SK-N-SH treated with all-trans-retinoic acid at 6 μM for 48 hours (cell line): ENCODE measurements at regions not wholly inside any gene's neighbourhood (a gene's known extent, or its start where the extent isn't known, plus 50 kb on each side); places are given as distances from the start of the nearest gene placed in this dataset.

Experiments used
- ATAC-seq: fragments of 200-7000 bp; cut with Tn5 transposase; 3 replicates; pipeline ENCODE4 v1.9.1; 2020; ENCODE audit warnings: mild to moderate bottlenecking, moderate library complexity
- ARNTL ChIP-seq: fragments of 450-650 bp; formaldehyde crosslinking; IDR thresholded peaks from 2 replicates; pipeline ENCODE4 v1.5.0; 2020; ENCODE audit warnings: low read depth, mild to moderate bottlenecking, moderate library complexity, borderline replicate concordance
- BACH2 ChIP-seq: fragments of 250-450 bp; sonication (Bioruptor Pico); IDR thresholded peaks from 2 replicates; pipeline ENCODE4 v1.9.0; 2021; ENCODE audit warnings: mild to moderate bottlenecking, borderline replicate concordance
- CREB5 ChIP-seq: fragments of 250-450 bp; sonication (Bioruptor Pico); IDR thresholded peaks from 2 replicates; pipeline ENCODE4 v1.5.1; 2020; ENCODE audit warnings: low read depth, mild to moderate bottlenecking, moderate library complexity
- CSDC2 ChIP-seq: fragments of 250-450 bp; sonication (Bioruptor Pico); IDR thresholded peaks from 2 replicates; pipeline ENCODE4 v1.5.0; 2020; ENCODE audit warnings: mild to moderate bottlenecking, moderate library complexity
- GLIS3 ChIP-seq: fragments of 250-450 bp; sonication (Bioruptor Pico); IDR thresholded peaks from 2 replicates; pipeline ENCODE4 v1.5.0; 2020; ENCODE audit warnings: mild to moderate bottlenecking, moderate library complexity
- OSR1 ChIP-seq: fragments of 250-450 bp; sonication (Bioruptor Pico); IDR thresholded peaks from 2 replicates; pipeline ENCODE4 v1.8.0; 2022; ENCODE audit warnings: moderate library complexity, mild to moderate bottlenecking, inconsistent platforms
- PPARA ChIP-seq: fragments of 250-450 bp; sonication (Bioruptor Pico); IDR thresholded peaks from 2 replicates; pipeline ENCODE4 v1.5.0; 2020; ENCODE audit warnings: mild to moderate bottlenecking, borderline replicate concordance
- RARB ChIP-seq: fragments of 250-450 bp; sonication (Bioruptor Pico); IDR thresholded peaks from 2 replicates; pipeline ENCODE4 v1.8.0; 2021; ENCODE audit warnings: mild to moderate bottlenecking, moderate library complexity
- SNAI2 ChIP-seq: fragments of 250-450 bp; sonication (Bioruptor Pico); IDR thresholded peaks from 2 replicates; pipeline ENCODE4 v1.5.0; 2020; ENCODE audit warnings: mild to moderate bottlenecking, moderate library complexity
- TCF4 ChIP-seq: fragments of 250-450 bp; sonication (Bioruptor Pico); IDR thresholded peaks from 2 replicates; pipeline ENCODE4 v1.8.0; 2021; ENCODE audit warnings: mild to moderate bottlenecking, moderate library complexity, borderline replicate concordance
- TOX ChIP-seq: fragments of 250-450 bp; sonication (Bioruptor Pico); IDR thresholded peaks from 2 replicates; pipeline ENCODE4 v1.8.0; 2021; ENCODE audit warnings: mild to moderate bottlenecking, moderate library complexity, borderline replicate concordance
- TSHZ2 ChIP-seq: fragments of 250-450 bp; sonication (Bioruptor Pico); IDR thresholded peaks from 2 replicates; pipeline ENCODE4 v1.5.0; 2020; ENCODE audit warnings: mild to moderate bottlenecking, moderate library complexity
- ZC3H10 ChIP-seq: fragments of 250-450 bp; sonication (Bioruptor Pico); IDR thresholded peaks from 2 replicates; pipeline ENCODE4 v1.5.1; 2021; ENCODE audit warnings: mild to moderate bottlenecking, moderate library complexity
- ZFP3 ChIP-seq: fragments of 250-450 bp; sonication (Bioruptor Pico); IDR thresholded peaks from 2 replicates; pipeline ENCODE4 v1.5.0; 2020; ENCODE audit warnings: mild to moderate bottlenecking, moderate library complexity
- ZFP30 ChIP-seq: fragments of 450-650 bp; formaldehyde crosslinking; IDR thresholded peaks from 2 replicates; pipeline ENCODE4 v1.5.0; 2022; ENCODE audit warnings: mild to moderate bottlenecking, moderate library complexity
- ZNF565 ChIP-seq: fragments of 450-650 bp; formaldehyde crosslinking; conservative IDR thresholded peaks from 2 replicates; pipeline ENCODE4 v1.5.0; 2020; ENCODE audit warnings: low read depth, mild to moderate bottlenecking, moderate library complexity
- ZNF8 ChIP-seq: fragments of 450-650 bp; formaldehyde crosslinking; IDR thresholded peaks from 2 replicates; pipeline ENCODE4 v1.5.0; 2020; ENCODE audit warnings: mild to moderate bottlenecking, moderate library complexity
- TF ChIP-seq, protein P1 (sequence below): fragments of 250-450 bp; sonication (Bioruptor Pico); IDR thresholded peaks from 2 replicates; pipeline ENCODE4 v1.5.1; 2021; ENCODE audit warnings: mild to moderate bottlenecking, moderate library complexity
- TF ChIP-seq, protein P2 (sequence below): fragments of 250-450 bp; sonication (Bioruptor Pico); IDR thresholded peaks from 2 replicates; pipeline ENCODE4 v1.8.0; 2020; ENCODE audit warnings: mild to moderate bottlenecking, moderate library complexity, borderline replicate concordance

- TF ChIP-seq BACH2 (CRISPR knock-in tag), result no peak
- no peak for TF ChIP-seq CREB5 (CRISPR knock-in tag)
- TF ChIP-seq ARNTL (CRISPR knock-in tag), result no peak
- TF ChIP-seq SNAI2, result no peak
- no peak for TF ChIP-seq RARB (CRISPR knock-in tag)
- TF ChIP-seq TOX (CRISPR knock-in tag), result no peak
- TF ChIP-seq ZC3H10, result no peak
- TF ChIP-seq TCF4 (CRISPR knock-in tag), result no peak
- no peak for TF ChIP-seq ZFP30 (CRISPR knock-in tag)
- no peak for TF ChIP-seq PPARA (CRISPR knock-in tag)
- TF ChIP-seq TSHZ2 (CRISPR knock-in tag), result no peak
- TF ChIP-seq ZFP3 (CRISPR knock-in tag), result no peak
- TF ChIP-seq, protein P1, sequence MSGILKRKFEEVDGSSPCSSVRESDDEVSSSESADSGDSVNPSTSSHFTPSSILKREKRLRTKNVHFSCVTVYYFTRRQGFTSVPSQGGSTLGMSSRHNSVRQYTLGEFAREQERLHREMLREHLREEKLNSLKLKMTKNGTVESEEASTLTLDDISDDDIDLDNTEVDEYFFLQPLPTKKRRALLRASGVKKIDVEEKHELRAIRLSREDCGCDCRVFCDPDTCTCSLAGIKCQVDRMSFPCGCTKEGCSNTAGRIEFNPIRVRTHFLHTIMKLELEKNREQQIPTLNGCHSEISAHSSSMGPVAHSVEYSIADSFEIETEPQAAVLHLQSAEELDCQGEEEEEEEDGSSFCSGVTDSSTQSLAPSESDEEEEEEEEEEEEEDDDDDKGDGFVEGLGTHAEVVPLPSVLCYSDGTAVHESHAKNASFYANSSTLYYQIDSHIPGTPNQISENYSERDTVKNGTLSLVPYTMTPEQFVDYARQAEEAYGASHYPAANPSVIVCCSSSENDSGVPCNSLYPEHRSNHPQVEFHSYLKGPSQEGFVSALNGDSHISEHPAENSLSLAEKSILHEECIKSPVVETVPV (CRISPR knock-in tag), result no peak
- TF ChIP-seq, protein P2, sequence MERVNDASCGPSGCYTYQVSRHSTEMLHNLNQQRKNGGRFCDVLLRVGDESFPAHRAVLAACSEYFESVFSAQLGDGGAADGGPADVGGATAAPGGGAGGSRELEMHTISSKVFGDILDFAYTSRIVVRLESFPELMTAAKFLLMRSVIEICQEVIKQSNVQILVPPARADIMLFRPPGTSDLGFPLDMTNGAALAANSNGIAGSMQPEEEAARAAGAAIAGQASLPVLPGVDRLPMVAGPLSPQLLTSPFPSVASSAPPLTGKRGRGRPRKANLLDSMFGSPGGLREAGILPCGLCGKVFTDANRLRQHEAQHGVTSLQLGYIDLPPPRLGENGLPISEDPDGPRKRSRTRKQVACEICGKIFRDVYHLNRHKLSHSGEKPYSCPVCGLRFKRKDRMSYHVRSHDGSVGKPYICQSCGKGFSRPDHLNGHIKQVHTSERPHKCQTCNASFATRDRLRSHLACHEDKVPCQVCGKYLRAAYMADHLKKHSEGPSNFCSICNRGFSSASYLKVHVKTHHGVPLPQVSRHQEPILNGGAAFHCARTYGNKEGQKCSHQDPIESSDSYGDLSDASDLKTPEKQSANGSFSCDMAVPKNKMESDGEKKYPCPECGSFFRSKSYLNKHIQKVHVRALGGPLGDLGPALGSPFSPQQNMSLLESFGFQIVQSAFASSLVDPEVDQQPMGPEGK (CRISPR knock-in tag), result no peak
- no peak for TF ChIP-seq OSR1 (CRISPR knock-in tag)
- no peak for ATAC-seq
Observed at GRCh38 chr14:104360501-104360900, 219.1 kb upstream of the C14orf180 start.

DNA sequence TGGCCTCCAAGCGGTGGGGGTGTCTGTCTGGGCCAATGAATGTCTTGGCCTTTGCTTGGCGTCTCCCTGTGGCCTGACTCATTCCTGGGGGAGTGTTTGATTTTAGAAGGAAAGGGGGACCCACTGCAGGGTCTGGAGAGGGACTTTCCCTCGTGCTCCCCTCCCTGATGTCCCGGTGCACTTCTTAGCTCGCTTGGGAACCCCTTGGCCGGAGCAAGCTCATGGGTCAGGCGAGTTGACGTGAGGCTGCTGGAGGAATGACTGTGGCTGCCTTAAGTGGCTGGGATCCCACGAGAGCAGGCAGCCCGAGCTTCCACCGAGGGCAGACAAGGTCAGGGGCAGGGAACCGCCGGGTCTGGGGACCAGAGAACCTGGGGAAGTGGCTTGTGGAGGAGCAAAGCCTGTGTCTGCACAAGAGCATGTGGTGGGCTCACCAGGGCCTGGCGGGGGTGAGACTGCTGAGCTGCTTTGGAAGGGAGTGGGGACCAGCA is 218.4 kb upstream of the C14orf180 start:
- TF ChIP-seq CREB5 (CRISPR knock-in tag) (no peak), ZNF565 (CRISPR knock-in tag) (no peak), TOX (CRISPR knock-in tag) (no peak), OSR1 (CRISPR knock-in tag) (no peak), TCF4 (CRISPR knock-in tag) (no peak), ZNF8 (CRISPR knock-in tag) (no peak)
- TF ChIP-seq, protein P1 (CRISPR knock-in tag), result no peak
- no peak for ATAC-seq

DNA sequence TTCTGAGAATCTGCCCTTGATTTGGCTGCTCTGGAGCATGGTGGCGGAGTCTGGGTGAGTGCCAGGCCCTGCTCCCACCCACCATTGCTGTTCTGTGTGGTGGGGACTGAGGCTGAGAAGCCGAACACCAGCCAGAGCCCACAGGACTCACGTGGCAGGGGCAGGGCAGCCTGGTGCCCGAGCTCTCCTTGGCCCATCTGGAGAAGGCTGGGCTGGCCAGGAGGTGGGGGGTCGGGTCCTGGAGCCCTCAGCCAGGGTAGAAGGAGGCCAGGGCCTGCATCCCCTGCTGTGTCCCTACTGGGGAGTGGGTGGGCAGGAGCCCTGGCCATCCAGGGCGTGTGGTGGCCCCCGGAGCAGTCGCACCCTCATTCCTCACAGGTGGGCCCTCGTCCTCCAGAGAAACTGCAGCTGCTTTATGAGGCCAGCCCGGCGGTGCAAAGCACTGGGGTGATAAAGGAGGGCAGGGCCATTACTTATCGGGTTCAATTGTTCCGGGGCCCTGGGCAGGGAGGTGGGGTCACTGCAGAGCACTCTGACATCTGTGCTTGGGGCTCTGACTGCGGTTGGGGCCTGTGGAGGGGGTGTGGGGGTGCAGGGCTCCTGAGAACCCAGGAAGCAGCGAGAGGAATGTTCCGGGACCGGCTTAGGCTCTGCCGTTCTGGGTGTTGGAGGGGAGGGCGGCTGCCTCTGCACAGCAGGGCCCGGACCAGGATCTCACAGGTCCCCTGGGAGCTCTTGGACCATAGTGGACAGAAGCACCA is 217.5 kb upstream of the C14orf180 start:
- TF ChIP-seq, protein P2 (CRISPR knock-in tag), result no peak
- no peak for TF ChIP-seq ZNF565 (CRISPR knock-in tag)
- TF ChIP-seq OSR1 (CRISPR knock-in tag), result no peak
- no peak for TF ChIP-seq GLIS3 (CRISPR knock-in tag)
- no peak for TF ChIP-seq TOX (CRISPR knock-in tag)
- no peak for TF ChIP-seq CSDC2 (CRISPR knock-in tag)
- TF ChIP-seq ZNF8 (CRISPR knock-in tag), result no peak
- TF ChIP-seq, all 23 proteins: peak for 0
- ATAC-seq, result no peak
